COR-L47 (cell line): ENCODE measurements at regions not wholly inside any gene's neighbourhood (a gene's known extent, or its start where the extent isn't known, plus 50 kb on each side); places are given as distances from the start of the nearest gene placed in this dataset.

Source experiments
- DNase-seq: peaks from one replicate; lab custom pipeline; 2025; lab: John Stamatoyannopoulos, UW

DNA sequence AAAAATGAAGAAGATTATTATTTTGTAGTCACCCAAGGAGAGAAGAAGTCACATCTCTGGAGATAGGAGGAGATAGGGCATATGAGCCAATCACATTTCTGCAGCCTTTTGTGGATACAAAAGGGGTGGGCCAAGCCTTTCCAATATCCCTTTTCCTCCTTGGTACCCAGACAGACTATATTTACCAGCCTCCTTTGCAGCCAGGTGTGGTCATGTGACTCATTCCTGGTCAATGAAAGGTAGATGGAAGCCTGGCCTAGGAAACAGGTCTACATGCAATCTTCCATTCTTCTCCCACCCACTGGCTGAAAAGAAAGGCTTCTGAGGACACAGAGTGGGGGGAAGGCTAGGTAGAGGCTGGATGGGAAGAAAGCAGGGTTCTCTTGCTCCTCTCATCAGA is 58.1 kb upstream of the ERG start:
- DNase-seq, result no peak

DNA sequence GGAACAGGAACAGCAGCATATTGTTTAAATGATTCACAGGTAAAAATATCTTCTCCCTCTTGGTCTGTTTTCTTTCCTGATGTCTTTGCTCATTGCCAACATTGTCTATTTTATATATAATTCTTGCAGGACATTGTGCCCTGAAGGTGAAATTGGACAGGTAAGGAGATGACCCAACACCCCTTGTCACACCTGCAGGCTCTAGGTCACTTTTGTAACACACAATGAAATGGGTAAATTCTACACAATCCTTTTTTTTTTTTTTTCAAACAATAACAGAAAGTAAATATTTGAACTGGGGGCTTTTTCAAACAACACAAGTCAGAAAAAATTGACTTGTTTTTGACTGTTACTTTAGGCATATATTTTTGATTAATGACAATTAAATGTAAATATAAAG is 62.9 kb upstream of the ERG start:
- no peak for DNase-seq

GRCh38 chr21:38561613-38562581 is 63.6 kb upstream of the ERG start:
- DNase-seq, result no peak

DNA sequence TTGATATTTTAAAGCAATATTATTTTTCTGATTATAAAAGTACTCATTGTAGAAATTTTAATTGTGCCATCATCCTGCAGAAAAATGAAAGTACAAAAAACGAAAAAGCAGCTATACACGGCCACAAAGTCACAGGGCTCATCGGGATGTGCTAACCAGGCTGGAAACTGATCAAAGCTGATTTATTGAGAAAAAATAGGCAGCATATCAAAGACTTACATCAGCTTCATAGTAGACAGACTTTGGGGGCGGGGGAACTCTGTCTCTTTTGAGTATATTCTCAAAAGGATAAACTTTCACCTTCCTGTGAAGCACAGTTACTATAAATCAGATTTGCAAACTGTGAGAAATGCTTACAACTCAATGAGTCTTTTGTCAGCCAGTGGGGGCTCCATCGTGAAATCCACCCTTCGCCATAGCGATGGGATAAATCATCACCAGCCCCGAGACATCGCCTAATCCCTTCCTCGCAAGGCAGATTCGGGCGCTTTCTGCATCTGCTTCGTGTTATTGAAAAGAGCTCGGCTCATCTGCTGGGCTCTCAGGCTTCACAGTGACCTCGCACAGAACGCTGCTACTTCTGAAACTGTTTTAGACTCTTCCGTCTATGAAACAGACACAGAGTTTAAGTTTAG is 69.2 kb upstream of the ERG start:
- no peak for DNase-seq

- DNase-seq, result no peak
Observed at GRCh38 chr21:38567970-38568360, 69.7 kb upstream of the ERG start.

DNA sequence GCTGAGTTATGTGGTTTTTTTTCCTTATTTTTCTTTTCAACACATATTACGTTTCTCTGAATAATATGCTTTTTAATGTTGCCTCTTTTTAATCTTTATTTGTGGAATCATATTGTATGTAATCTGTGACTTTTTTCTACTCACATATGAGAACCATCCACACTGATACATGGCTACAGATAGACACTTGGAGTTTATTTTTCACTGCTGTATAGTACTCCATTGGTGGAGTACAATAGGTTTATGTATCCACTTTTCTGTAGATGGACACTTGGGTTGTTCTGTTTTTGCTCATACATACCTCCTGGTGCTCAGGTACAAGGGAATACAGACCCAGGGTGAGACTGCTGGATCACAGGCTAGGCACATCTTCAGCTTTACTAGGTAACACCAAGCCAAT is 71.5 kb upstream of the ERG start:
- DNase-seq, result no peak

GRCh38 chr21:38570596-38570995 is 72.3 kb upstream of the ERG start:
- no peak for DNase-seq

DNA sequence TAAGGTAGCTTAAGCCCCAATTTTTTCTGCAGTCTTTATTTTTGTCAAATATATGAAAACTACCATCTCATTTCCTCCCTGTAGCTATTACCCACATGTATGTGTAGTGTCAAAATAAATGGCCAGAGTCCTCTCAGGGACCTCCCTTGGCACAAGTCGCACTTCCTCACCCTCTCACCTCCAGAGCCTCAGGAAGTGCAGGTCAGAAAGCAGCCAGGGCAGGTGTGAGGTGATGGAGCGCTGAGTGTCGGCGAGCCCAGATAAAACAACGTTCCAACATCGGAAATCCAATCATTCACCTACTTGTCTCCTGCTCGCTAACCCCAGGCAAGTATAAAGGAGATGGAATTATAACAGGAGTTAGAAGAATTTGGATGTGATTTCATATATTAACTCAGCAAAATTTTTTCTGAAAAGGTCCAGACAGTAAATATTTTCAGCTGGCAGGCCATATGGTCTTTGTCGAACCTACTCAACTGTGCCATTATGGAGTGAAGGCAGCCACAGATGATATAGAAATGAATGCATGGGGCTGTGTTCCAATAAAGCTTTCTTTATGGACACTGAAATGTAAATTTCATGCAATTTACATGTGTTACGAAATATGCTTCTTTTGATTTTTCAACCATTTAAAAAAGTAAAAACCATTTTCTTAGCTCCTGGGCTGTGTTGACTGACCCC is 76.8 kb upstream of the ERG start:
- DNase-seq, result no peak

GRCh38 chr21:38577887-38578286 is 79.6 kb upstream of the ERG start:
- DNase-seq, result no peak

- DNase-seq, result no peak
Observed at GRCh38 chr21:38590449-38591217, 92.4 kb upstream of the ERG start.

GRCh38 chr21:38591218-38591537 is 92.9 kb upstream of the ERG start:
- DNase-seq, result no peak

- no peak for DNase-seq
Observed at GRCh38 chr21:38596264-38597042, 98.2 kb upstream of the ERG start.

DNA sequence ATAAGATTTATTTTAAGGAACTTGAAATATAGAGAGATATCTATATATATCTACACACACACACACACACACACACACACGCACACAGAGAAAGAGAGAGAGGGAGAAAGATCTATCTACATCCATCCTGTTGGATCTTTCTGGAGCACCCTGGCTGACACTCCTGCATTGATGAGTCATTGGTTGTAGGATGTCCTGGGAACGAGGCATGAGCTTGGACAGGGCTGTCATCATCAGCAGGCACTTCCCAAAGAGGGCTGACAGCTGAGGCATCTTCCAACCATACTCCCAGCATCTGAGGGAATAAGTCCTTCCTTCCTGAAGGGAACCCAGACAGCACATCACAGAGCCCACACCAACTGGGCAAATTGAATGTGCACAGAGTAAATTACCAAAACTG is 99.1 kb upstream of the ERG start:
- no peak for DNase-seq

DNA sequence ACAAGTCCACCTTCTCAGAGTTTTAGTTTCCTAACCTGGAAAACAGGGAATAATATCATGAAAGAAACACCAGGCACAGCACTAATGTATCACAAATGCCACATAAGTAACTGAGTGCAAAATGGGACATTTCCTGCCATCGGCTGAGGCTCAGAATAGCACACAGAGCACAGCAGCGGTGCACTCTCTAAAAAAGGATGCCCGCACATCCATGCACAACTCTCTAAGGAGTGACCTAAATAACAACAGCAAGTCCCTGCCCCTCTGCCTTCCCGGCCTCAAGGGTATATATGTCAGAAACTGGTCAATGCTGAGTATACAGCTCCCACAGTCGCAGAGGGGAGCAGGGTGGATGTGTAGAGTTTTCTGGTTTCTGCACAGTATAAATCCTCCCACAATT is 100.1 kb upstream of the ERG start:
- DNase-seq, result no peak

DNA sequence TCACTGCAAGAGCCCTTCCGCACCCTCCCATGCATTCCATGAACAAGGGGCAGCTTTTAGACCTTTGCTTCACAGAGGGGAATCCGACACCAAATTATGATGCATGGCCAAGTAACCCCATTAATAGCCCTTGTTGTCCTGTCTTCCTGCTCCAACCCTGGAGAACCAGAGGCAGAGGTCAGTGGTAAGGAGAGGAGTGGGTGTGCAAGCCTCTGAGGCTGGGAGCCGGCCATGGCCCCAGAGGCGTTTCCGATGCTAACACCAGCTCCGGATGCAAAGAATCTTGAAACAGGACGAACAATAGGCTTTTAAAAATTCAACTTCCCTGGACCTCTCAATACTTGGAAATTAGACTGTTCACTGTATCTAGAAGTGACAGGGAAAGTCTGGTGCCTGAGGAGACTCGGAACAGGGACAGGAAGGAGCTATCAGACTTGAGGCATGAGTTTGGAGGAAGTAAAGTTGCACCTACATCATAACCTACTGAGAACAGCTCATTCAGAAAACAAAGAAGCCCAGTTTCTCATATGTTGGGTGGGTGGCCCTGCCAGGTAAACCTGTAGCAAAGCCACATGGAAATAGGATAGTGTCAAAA is 101.2 kb upstream of the ERG start:
- DNase-seq, result no peak

- no peak for DNase-seq
Observed at GRCh38 chr21:38600106-38600505, 101.8 kb upstream of the ERG start.

- no peak for DNase-seq
Observed at GRCh38 chr21:38605236-38605635, 107.0 kb upstream of the ERG start.

DNA sequence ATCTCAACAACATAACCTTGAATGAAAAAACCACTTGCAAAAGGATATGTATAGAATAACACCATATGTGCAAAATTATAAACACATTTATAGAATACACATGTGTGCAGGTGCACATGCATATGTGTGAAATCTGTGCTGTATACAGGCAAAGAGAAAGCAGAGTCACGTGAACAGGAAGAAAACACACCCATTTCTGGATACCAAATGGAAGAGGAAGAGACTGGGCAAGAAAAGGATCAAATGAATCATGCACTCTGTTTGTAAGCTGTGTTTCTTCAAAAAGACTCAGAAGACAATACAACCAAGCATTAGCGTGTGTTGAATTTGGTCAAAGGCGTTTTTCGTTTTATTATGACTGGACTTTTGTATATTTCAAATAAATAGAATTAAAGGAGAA is 111.3 kb upstream of the ERG start:
- DNase-seq, result no peak

DNA sequence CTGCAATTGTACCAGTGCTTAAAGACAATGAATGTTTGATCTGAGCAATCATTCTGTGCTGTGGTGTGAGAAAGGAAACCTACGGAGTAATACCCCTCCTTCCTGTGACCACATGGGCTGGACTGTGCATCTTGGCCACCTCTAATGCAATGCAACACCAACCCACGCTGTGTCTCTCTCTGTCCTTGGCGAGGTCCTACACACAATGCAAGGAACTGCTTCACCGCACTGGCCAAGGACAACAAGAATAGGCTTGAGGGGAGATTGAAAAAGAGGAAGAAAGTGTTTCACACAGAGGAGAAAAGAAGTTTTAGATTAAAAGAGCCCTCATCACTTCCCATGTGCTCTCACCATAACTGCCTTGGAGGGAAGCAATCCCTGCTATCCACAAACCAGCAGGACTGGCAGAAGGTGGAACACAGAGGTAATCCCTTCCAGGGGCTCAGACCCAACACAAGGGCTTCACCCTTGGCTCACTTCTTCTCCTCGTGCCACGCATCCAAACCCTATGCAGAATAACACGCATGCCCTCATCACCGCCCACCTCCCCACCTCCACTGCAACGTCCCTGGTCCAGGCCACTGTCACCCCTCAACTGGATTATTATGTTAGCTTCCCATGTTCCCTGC is 112.5 kb upstream of the ERG start:
- no peak for DNase-seq

- DNase-seq, result no peak
Observed at GRCh38 chr21:38611277-38611676, 113.0 kb upstream of the ERG start.

DNA sequence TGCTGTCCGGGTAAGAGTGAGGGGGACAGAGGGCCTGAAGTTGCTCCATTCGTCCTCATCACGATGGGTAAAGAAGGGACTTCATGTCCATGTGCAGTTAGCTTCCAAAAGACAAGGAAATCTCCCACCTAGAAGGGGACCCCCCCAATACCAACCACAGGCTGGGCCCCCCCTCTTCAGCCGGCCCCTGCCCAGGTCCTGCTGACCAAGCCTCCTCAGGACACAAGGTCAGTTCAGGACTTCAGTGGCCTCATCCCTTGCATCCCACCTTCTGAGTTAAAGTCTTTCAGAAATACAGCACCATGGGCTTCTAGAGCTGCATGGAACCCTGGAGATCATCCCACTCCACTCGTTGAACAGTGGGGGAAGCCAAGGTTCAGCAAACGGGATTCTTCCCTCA is 115.4 kb upstream of the ERG start:
- DNase-seq, result no peak
